ENCODE measurements at regions not wholly inside any gene's neighbourhood (a gene's known extent, or its start where the extent isn't known, plus 50 kb on each side); places are given as distances from the start of the nearest gene placed in this dataset.

- no peak for TF ChIP-seq CTCF (IDR thresholded peaks at IDR 0.05)
- no peak for TF ChIP-seq POLR2A (IDR thresholded peaks at IDR 0.05)
Observed at GRCh38 chr14:66139432-66139831, 346.7 kb upstream of the CCDC196 start.
